GM18873 (cell line): ENCODE measurements at regions not wholly inside any gene's neighbourhood (a gene's known extent, or its start where the extent isn't known, plus 50 kb on each side); places are given as distances from the start of the nearest gene placed in this dataset.
A peak's percentile ranks its signal among the peaks of the same experiment; 100 is the strongest.
"Not testable (repeated sequence)": the region's sequence is repeated elsewhere in the genome, so short reads cannot be mapped to it uniquely, and the experiment has no call there.

Experiments used
- ATAC-seq: cut with Tn5 transposase; IDR thresholded peaks from one replicate; pipeline ENCODE4 v1.9.1; 2021; ENCODE audit warnings: mild to moderate bottlenecking, moderate library complexity, moderate number of reproducible peaks; ENCODE audit not compliant: unreplicated experiment, low FRiP score

DNA sequence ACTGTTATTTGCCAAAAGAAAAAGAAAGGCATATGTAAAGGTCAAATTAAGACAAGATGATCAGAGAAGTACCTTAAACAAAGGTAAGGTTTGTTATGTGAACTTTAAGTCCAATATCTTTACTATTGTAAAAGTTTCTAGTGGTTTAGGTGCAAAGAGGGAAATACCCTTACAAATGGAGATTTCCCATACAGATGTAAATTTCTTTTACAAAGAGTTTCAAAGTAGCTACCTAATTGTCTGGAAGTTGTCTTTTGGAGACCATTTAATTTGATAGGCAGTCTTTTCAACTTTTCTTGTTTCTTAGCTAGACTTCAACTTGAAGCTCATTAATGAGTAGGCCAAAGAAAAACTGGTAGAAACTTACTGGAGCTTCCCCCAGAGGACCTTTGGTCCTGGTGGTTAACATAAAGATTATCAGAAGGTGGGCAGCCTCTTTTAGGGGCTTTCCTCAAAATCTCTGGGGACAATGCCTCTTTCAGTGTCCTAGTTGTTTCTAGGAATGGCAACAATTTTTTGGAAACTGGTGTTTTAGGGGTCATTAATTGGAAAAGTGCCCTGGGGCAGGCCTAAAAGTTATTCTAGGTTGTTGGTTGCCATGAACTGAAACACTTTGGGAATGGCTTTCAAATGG, 297.3 kb downstream of the GUCY2F start:
- no peak for ATAC-seq

DNA sequence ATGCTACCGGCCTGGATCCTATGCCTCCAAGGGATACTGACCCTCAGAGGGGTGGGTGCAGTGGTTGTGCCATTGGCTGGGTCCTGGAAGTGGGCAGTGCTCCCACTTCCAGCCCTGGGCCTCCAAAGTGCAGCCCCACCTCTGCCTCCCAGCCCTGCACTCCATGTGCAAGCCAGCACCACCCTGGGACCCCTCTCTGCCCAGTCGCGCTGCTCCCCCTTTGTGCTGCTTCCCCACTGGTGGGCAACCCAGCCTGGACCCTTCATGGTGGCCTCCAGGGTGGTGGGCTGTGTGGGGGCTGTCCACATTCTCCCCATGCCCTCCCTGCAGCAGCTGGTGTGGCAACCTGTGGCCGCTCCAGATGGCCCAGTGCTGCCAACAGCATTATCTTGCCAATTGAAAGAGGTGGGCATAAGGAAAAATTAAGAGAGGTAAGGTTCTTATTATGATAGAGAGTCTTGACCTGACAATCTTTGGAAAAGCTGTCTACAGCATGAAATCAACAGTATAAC, 309.7 kb downstream of the GUCY2F start:
- ATAC-seq = no peak

DNA sequence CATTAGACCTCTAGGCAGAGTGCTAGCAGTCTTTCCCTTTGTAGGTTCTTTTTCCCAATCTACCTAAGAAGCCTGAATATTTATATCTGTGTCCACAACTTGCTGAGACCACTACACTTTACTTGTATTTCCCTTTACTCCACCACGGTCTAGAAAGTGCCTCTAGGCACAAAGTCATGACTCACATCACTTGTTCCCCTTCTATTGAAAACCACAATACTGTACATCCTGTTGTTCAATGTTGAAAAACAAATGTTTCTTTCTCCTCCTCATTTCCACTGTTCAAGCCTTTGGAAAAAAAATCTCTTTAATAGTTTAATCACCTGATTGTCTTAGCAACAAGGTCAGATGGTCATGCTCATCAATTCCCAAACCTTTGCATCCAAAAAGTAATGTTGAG, 326.7 kb downstream of the GUCY2F start:
- ATAC-seq = no peak

DNA sequence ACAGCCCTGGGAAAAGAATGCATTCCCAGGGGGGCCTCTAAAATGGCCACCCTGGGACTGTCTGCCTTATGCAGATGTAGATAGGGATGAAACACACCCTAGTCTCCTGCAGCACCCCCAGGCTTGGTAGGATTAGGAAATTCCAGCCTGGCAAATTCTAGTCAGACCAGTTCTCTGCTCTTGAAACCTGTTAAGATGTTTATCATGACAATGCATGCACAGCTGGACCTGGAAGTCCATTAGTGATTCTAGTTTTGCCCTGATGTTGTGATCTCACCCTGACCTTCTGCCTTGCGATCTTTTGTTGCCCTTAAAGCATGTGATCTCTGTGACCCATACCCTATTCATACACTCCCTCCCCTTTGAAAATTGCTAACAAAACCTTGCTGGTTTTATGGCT, 337.7 kb downstream of the GUCY2F start:
- ATAC-seq = not testable (repeated sequence)

DNA sequence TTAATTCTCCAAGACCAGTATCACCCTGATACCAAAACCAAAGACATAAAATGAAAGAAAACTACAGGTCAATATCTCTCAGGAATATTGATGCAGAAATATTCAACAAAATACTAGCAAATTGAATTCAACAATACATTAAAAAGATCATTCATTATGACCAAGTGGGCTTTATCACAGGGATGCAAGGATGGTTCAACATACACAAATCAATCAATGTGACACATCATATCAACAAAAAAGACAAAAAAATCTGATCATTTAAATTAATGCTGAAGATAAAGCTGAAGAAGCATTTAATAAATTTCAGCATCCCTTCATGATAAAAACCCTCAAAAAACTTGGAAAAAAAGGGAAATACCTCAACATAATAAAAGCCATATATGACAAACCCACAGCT, 341.4 kb downstream of the GUCY2F start:
- ATAC-seq = no peak

DNA sequence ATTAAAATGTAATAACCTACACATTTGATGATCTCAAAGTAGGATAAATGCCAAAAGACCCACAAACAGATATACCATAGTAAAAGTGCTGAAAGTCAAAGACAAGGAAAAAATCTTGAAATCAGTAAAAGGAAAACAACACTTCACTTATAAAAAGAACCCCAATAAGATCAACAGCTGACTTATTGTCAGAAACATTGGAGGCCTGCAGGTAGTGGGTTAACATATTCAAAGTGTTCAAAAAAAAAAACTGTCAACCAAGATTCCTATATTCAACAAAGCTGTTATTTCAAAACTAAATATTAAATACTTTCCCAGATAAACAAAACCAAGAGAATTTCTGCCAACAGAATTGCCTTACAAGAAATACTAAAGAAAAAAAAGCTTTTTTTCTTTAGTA, 347.1 kb downstream of the GUCY2F start:
- no peak for ATAC-seq

DNA sequence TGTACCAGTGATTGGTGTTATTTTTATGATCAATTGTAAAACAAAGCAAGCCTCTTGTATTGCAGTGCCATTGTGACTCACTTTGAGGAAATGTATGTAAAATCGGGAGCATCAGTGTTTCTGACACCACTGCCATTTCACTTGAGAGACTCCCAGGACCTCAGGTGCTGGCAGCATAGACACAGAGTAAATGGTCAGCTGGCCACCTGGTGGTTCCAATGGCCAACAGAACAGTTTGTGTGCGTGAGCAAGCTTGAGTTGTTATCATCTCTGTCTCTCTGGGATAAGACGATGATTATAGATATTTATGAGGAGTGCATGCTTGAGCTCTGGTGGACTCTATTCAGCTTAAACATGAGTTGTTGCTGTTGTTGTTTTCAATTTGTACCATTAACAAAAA, 356.6 kb downstream of the GUCY2F start:
- ATAC-seq = no peak

DNA sequence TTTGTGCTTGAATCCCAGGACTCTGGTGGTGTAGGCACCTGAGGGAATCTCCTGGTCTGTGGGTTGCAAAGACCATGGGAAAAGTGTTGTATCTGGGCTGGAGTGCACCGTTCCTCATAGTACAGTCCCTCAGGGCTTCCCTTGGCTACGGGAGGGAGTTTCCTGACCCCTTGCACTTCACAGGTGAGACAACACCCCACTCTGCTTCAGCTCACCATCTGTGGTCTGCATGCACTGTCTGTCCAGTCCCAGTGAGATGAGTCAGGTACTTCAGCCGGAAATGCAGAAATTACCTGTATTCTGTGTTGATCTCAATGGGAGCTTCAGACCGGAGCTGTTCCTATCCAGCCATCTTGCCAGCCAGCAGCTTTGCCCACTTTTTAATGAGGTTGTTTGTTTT, 353.0 kb upstream of the IRS4 start:
- no peak for ATAC-seq

DNA sequence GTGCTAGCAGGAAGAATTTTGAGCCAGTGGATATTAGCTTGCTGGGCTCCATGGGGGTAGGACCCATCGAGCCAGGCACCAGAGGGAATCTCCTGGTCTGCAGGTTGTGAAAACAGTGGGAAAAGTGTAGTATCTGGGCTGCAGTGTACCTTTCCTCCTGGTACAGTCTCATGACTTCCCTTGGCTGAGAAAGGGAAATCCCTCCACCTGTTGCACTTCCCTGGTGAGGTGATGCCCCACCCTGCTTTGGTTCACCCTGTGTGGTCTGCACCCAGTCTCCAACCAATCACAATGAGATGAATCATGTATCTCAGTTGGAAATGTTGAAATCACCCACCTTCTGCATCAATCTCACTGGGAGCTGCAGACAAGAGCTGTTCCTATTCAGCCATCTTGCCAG, 341.4 kb upstream of the IRS4 start:
- ATAC-seq = no peak

DNA sequence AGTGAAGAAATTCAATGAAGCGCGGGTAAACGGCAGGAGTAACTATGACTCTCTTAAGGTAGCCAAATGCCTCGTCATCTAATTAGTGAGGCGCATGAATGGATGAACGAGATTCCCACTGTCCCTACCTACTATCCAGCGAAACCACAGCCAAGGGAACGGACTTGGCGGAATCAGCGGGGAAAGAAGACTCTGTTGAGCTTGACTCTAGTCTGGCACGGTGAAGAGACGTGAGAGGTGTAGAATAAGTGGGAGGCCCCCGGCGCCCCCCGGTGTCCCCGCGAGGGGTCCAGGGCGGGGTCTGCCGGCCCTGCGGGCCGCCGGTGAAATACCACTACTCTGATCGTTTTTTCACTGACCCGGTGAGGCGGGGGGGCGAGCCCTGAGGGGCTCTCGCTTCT, 317.8 kb upstream of the IRS4 start:
- ATAC-seq = not testable (repeated sequence)

DNA sequence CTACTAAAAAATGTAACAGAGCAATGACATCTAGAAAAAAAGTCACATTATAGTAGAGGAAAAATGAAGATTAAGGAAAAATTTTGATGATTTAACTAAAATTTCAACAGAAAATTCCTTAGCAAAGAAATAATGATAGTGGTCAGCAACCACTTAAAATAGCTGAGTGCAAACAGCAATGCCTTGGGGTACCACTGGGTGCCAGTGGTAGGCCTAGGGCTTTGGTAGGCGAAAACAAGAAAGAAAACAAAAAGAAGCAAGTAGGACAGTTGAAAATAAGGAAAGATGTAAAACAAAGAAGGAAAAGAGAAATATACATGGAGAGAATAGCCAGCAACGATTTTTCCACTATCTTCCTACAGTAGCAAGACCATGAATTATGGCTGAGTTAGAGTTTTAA, 313.5 kb upstream of the IRS4 start:
- ATAC-seq = no peak

DNA sequence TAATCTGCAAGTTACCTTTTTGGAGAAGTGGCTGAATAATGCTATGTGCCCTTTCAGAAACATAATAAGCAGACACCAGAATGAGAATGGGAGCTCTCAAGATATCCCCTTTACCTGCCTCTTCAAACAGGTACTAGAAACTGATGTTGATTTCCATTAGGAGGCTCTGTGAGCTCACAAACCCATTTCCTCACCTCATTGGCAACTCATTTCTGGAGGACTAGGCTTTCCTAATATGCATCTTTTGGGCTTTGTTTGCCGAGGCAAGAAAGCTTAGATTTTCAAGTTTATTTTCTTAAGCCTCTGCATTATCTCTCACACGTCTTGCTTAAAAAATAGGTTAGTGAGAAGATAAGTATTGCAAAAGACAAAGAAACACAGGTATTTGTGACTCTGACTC, 313.1 kb upstream of the IRS4 start:
- ATAC-seq = no peak

DNA sequence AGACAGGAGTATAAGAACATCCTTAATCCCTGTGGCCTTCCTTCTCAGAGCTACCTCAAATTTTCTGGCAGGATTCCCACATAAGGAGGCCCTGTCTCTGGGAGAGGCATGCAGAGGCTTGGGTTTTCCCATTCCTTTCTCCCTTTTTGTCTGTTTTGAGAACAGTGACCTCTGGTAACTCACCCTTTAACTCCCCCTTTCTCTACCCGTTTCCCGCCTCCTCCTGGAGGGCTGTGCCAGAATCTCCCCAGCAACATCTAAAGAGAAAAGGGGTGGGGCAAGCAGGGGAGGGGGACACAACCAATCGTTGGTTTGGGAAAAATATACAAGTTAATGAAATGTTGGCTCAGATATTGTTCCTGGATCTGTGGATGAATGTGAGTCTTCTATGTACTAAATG, 303.7 kb upstream of the IRS4 start:
- ATAC-seq = no peak

DNA sequence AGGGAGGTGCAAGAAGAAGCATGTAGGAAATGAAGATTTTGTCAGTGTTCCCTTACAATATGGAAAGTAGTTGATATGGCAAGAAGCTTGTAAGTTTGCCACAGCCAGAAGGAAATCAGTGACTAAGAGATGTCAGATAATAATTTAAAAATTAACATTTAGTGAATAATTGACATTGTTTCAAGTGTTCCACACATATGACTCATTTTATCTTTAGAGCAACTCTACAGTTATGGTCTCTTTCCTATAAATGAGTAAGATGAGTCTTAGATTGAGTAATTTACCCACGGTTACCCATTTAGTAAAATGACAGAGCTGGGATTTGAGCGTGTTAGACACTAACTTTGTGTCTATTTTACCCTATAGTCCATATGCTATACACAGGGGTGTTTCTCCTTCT, 300.3 kb upstream of the IRS4 start:
- ATAC-seq = peak; percentile 94

DNA sequence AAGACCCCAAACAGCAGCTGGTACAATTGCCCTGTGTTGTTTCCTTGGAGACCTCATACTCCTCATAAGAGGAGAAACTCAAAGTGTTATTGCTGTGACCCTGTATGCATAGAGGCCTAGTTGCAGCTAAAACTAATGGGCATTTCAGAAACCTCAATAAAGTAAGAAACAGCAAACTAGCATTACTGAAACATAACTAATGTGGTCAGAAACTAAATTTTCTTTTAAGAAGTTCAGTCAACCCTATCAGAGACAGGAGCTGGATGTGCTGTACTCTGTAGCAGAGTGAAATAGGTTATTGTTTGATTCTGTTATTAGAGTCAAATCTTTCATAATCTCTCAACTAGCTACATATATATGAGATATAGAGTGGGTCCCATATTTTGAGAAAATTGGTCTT, 257.5 kb upstream of the IRS4 start:
- ATAC-seq = no peak

DNA sequence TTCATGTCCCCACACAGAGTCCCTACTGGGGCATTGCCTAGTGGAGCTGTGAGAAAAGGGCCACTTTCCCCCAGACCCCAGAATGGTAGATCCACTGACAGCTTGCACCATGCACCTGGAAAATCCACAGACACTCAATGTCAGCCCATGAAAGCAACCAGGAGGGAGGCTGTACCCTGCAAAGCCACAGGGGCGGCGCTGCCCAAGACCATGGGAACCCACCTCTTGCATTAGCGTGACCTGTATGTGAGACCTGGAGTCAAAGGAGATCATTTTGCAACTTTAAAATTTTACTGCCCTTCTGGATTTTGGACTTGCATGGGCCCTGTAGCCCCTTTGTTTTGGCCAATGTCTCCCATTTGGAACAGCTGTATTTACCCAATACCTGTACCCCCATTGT, 236.5 kb upstream of the IRS4 start:
- not testable (repeated sequence) for ATAC-seq

DNA sequence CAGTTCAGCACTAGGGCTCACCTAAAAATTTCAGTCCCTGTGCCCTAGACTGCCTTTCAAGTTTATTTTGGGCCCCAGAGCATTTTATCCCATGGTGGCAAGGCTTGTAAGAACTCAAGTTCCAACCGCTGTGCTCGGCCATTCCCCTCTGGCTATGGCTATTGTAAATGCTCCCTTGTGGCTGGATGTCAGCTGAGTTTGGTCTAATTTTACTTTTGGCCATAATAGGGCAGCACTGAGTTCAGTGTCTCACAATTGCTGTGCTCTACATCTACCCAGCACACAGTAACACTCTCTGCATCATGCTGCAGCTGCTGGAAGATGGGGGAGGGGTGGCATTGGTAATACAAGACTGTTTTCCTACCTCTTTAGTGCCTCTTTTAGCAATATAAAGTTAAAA, 210.8 kb upstream of the IRS4 start:
- ATAC-seq = no peak

DNA sequence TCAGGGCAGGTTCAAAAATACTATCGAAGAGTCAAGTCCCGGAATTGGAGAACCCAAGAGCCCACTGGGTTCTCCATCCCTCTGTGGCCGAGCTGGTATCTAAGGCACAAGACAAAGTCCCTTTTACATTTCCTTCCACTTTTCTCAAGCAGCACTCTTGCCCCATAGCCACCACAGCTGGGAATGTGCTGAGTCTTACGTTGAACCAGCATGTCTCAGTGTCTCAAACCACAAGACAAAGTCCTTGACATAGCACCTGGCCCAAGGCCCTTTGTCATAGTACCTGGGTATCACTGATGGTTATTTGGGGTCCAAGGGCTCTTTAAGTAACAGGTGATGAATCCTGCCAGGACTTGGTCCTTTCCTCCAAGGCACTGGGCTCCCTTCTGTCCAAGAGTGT, 210.2 kb upstream of the IRS4 start:
- no peak for ATAC-seq

DNA sequence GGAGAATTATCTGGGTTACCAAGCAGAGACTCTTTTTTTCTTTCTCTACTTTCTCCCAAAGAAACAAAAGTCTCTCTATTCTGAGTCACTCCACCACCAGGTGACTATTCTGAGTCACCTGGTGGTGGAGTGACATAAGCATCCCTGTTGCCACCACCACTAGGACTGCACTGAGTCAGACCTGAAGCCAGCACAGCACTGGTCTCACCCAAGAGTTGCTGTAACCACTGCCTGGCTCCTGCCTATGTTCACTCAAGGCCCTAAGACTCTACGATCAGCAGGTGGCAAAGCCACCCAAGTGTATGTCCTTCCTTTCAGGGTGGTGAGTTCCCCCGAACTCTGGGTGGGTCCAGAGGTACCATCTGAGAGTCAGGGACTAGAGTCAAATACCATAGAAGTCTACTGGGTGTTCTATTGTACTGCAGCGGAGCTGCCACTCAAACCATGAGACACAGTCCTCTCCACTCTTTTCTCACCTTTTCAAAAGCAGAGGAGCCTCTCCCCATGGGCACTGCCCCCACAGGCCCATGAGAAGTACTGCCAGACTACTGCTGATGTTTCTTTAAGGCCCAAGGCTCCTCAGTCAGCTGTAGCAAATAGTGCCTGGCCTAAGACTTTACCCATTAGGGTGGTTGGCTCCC, 209.6 kb upstream of the IRS4 start:
- ATAC-seq = no peak

DNA sequence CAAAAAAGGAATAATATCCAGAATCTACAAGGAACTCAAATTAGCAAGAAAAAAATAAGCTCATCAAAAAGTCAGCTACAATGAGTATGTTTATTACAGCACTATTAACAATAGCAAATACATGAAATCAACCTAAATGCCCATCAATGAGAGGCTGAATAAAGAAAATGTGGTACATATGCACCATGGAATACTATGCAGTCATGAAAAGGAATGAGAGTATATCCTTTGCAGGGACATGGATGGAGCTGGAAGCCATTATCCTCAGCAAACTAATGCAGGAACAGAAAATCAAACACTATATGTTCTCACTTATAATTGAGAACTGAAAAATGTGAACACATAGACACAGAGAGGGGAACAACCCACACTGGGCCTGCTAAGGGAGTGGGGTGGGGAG, 178.4 kb upstream of the IRS4 start:
- no peak for ATAC-seq

DNA sequence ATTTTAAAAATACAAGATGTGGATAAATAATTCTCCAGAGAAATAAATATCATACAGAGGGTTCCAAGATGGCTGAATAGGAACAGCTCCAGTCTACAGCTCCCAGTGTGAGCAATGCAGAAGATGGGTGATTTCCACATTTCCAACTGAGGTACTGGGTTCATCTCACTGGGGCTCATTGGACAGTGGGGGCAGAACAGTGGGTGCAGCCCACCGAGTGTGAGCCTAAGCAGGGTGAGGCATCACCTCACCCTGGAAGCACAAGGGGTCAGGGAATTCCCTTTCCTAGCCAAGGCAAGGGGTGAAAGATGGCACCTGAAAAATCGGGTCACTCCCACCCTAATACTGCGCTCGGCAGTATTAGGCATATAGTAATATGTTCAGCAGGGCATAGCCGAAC, 167.5 kb upstream of the IRS4 start:
- not testable (repeated sequence) for ATAC-seq

DNA sequence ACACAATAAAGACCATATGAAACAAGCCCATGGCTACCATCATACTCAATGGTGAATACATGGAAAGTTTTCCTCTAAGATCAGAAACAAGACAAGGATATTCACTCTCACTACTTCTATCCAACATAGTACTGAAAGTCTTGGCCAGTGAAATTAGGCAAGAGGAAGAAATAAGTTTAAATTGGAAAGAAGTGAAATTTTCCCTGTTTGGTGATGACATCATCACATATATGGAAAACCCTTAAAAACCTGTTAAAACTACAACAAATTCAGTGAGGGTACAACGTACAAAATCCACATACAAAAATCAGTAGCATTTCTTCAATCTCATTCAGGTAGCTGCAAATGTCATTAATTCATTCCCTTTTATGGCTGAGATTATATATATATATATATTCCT, 164.0 kb upstream of the IRS4 start:
- no peak for ATAC-seq
